ENCODE measurements at regions not wholly inside any gene's neighbourhood (a gene's known extent, or its start where the extent isn't known, plus 50 kb on each side); places are given as distances from the start of the nearest gene placed in this dataset.
"Not testable (repeated sequence)": the region's sequence is repeated elsewhere in the genome, so short reads cannot be mapped to it uniquely, and the experiment has no call there.

DNA sequence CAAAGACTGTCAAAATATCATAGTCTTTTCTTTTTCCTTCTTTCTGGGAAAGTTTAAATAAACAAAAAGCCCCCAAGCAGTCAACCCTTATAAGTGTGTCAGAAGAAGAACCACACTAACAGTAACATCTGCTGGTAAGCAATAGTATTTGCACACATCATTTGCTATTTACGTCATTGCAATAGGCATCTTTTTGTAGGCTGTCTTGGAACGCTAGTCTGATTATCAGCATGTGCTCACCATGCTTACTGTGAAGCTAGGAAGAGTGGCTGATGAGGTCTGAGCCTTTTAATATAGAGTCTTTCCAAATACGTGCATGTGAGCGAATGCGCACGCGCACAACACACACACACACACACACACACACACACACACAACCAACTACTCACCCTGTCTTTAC, 599.0 kb upstream of the TPK1 start:
- DNase-seq (ENCODE audit: low read depth) = no peak
- TF ChIP-seq, protein P1, sequence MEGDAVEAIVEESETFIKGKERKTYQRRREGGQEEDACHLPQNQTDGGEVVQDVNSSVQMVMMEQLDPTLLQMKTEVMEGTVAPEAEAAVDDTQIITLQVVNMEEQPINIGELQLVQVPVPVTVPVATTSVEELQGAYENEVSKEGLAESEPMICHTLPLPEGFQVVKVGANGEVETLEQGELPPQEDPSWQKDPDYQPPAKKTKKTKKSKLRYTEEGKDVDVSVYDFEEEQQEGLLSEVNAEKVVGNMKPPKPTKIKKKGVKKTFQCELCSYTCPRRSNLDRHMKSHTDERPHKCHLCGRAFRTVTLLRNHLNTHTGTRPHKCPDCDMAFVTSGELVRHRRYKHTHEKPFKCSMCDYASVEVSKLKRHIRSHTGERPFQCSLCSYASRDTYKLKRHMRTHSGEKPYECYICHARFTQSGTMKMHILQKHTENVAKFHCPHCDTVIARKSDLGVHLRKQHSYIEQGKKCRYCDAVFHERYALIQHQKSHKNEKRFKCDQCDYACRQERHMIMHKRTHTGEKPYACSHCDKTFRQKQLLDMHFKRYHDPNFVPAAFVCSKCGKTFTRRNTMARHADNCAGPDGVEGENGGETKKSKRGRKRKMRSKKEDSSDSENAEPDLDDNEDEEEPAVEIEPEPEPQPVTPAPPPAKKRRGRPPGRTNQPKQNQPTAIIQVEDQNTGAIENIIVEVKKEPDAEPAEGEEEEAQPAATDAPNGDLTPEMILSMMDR (IDR thresholded peaks at IDR 0.05; ENCODE audit: control insufficient read depth, extremely low read depth, insufficient read depth) = no peak
- no peak overlapping the region for H3K4me3 ChIP-seq (ENCODE audit: low read depth, low read length)

DNA sequence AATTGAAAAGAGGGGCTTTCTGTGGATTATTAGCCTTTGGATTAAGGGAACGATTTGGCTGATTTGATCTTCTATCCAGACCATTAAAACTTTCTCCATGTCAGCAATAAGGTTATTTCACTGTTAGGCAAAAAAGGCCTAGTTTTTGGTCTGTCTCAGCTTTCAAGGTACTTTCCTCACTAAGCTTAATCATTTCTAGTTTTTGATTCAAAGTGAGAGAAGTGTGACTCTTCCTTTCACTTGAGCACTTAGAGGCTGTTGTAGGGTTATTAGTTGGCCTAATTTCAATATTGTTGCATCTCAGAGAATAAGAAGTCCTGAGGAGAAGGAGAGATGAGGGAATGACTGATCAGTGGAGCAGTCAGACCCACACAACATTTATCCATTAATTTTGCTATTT, 596.0 kb upstream of the TPK1 start:
- no peak overlapping the region for H3K4me3 ChIP-seq (ENCODE audit: low read depth, low read length)
- TF ChIP-seq, protein P1 (IDR thresholded peaks at IDR 0.05; ENCODE audit: control insufficient read depth, extremely low read depth, insufficient read depth) = no peak
- DNase-seq (ENCODE audit: low read depth) = no peak

DNA sequence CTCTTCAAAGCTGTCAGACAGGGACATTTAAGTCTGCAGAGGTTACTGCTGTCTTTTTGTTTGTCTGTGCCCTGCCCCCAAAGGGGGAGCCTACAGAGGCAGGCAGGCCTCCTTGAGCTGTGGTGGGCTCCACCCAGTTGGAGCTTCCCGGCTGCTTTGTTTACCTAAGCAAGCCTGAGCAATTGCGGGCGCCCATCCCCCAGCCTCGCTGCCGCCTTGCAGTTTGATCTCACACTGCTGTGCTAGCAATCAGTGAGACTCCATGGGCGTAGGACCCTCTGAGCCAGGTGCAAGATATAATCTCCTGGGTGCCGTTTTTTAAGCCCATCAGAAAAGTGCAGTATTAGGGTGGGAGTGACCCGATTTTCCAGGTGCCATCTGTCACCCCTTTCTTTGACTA, 582.6 kb upstream of the TPK1 start:
- DNase-seq (ENCODE audit: low read depth); H3K4me3 ChIP-seq (ENCODE audit: low read depth, low read length): not testable (repeated sequence)

DNA sequence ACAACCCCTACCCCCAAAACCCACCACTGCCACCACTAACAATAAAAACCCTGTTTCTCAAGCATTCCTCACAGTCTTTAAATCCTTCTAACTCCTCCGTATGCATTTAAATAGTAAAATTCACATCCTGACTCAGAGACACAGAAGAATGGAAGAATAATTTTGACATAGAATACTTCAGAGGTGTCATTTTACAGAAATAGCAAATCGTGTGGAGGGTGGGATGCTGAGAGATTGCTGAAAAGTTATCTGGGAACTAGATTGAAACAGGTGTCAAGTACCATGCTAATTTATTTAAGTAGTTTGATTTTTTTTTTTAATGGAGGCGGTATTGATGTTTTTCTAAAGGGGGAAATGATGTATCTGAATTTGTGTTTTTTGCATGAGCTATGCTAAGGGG, 575.2 kb upstream of the TPK1 start:
- DNase-seq (ENCODE audit: low read depth) = no peak
- TF ChIP-seq, protein P1 (IDR thresholded peaks at IDR 0.05; ENCODE audit: control insufficient read depth, extremely low read depth, insufficient read depth) = no peak
- H3K4me3 ChIP-seq (ENCODE audit: low read depth, low read length) = no peak overlapping the region

DNA sequence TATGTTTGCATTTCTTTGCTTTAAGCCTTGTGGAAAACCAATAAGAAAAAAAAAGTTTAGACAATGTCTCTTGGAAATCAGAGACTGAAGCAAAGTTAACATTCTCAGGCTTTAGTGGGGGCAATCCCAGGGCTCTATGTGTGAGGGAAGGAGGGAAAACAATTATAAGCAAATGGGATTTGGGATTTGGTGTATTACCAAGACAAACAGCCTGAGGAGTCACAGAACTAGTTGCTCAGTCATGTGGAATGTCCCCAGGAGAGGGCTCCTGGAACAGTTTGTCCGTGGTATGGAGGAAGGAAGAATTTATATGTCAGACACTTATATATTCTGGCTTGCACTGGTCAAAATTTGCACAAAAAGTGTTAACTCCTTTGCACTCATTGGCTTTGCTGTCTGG, 562.9 kb upstream of the TPK1 start:
- TF ChIP-seq, protein P1 (IDR thresholded peaks at IDR 0.05; ENCODE audit: control insufficient read depth, extremely low read depth, insufficient read depth) = no peak
- no peak for DNase-seq (ENCODE audit: low read depth)

DNA sequence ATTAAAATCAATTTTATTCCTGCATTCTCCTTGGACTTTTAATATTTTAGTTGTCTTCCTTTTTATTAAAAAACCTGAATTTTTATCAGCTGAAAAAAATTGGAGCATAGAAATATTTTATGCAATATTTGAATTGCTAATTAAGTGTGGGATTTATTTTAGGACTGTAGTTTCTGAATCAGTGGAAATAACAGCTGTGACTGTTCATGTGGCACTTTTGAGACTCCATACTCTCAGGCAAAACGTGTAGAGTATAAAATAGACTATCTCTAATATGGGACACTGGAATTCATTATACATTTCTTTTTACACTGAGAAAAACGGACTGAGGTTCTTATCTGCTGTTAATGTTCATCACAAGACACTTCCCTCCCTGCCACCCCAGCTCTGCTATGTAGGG, 558.3 kb upstream of the TPK1 start:
- TF ChIP-seq, protein P1 (IDR thresholded peaks at IDR 0.05; ENCODE audit: control insufficient read depth, extremely low read depth, insufficient read depth) = no peak
- no peak for DNase-seq (ENCODE audit: low read depth)
- no peak overlapping the region for H3K4me3 ChIP-seq (ENCODE audit: low read depth, low read length)

More for the DNA sequence above, 562.9 kb upstream of the TPK1 start:
- no peak overlapping the region for H3K4me3 ChIP-seq (ENCODE audit: low read depth, low read length)

DNA sequence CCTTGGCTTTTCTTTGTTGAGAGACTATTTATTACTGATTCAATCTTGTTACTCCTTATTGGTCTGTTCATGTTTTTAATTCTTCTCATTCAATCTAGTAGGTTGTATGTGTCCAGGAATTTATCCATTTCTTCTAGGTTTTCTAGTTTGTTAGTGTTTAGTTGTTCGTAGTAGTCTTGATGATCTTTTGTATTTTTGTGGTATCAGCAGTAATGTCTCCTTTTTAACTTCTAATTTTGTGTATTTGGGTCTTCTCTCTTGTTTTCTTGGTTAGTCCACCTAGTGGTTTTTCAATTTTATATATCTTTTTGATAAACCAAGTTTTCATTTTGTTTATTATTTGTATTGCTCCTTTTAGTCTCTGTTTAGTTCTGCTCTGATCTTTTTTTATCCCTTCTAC, 546.9 kb upstream of the TPK1 start:
- H3K4me3 ChIP-seq (ENCODE audit: low read depth, low read length) = no peak overlapping the region
- DNase-seq (ENCODE audit: low read depth) = no peak
- TF ChIP-seq, protein P1 (IDR thresholded peaks at IDR 0.05; ENCODE audit: control insufficient read depth, extremely low read depth, insufficient read depth) = no peak

DNA sequence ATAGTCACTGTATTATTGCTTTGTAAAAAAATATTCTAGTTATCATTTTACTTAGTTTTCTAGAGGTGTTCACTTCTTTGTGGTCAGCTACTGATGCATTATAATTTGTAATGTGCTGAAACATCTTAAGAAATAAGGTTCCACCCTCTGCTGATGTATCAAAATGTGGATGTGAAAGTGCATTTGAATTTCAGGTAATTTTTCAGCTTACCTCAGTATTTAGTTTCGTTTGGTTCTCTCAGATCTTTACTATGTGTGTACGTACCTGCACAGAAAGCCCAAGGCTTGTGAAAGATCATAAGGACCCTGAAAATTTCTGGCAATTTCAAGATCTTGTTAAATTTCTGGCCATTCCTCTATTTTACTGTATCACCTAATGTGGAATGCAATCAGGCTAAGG, 542.3 kb upstream of the TPK1 start:
- DNase-seq (ENCODE audit: low read depth) = no peak
- H3K4me3 ChIP-seq (ENCODE audit: low read depth, low read length) = no peak overlapping the region
- TF ChIP-seq, protein P1 (IDR thresholded peaks at IDR 0.05; ENCODE audit: control insufficient read depth, extremely low read depth, insufficient read depth) = no peak
